ENCODE measurements at regions not wholly inside any gene's neighbourhood (a gene's known extent, or its start where the extent isn't known, plus 50 kb on each side); places are given as distances from the start of the nearest gene placed in this dataset.

DNA sequence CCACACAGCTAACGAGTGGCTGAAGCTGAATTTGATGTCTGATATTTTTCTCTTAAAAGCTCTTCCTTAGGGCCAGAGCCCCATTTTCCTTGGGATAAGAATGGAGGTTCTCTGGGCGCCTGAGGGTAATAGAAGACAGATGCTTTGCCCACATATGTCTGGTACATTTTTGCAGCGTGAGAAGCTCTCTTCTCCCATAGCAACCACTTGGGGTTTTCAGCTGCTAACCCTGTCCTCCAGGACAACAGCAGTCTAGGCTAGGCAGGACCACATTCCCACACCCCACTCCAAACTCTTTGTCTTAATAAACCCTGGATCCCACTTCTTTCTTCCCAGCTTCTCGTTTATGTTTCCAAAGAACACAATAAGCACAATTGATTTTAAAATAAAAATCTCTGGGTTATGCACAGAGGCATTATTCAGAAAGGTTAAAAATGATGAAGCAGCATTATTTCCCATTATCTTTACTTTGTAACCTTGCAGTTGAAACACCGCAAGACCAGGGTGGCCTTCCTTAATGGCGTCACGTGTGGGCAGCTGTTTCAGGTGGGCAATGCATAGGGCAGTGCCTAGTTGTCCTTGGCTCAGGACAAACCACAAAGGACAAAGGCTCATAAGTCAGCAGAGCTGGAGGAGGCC is 56.5 kb upstream of the NTRK3 start:
- 68 to 75% methylated on average over 7 of the region's 7 CpGs for WGBS, 2 donors
- Histone ChIP-seq H3K4me1 (no peaks in the 10 kb centered on the region), H3K36me3 (no peaks in the 10 kb centered on the region), H3K9me3 (no peaks in the 10 kb centered on the region), H3K27ac (no peak overlapping the region), H3K27me3 (no peaks in the 10 kb centered on the region), H3K4me3 (no peak overlapping the region)
- TF ChIP-seq EP300 (IDR thresholded peaks at IDR 0.05) (no peak), POLR2A (IDR thresholded peaks at IDR 0.05) (no peak)
- TF ChIP-seq, protein P1, sequence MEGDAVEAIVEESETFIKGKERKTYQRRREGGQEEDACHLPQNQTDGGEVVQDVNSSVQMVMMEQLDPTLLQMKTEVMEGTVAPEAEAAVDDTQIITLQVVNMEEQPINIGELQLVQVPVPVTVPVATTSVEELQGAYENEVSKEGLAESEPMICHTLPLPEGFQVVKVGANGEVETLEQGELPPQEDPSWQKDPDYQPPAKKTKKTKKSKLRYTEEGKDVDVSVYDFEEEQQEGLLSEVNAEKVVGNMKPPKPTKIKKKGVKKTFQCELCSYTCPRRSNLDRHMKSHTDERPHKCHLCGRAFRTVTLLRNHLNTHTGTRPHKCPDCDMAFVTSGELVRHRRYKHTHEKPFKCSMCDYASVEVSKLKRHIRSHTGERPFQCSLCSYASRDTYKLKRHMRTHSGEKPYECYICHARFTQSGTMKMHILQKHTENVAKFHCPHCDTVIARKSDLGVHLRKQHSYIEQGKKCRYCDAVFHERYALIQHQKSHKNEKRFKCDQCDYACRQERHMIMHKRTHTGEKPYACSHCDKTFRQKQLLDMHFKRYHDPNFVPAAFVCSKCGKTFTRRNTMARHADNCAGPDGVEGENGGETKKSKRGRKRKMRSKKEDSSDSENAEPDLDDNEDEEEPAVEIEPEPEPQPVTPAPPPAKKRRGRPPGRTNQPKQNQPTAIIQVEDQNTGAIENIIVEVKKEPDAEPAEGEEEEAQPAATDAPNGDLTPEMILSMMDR (IDR thresholded peaks at IDR 0.05): no peak
- no peak for DNase-seq (ENCODE audit: low spot score in 2 of 2)

GRCh38 chr15:88309363-88309762 is 52.8 kb upstream of the NTRK3 start:
- Histone ChIP-seq H3K27me3 (peaks cover 0 to 3% of the 10 kb centered on the region in 2 donors), H3K9me3 (no peaks in the 10 kb centered on the region), H3K27ac (no peak overlapping the region), H3K4me1 (no peaks in the 10 kb centered on the region), H3K36me3 (no peaks in the 10 kb centered on the region), H3K4me3 (no peak overlapping the region)
- no peak for DNase-seq (ENCODE audit: low spot score in 2 of 2)
- TF ChIP-seq EP300 (IDR thresholded peaks at IDR 0.05): no peak
- no peak for TF ChIP-seq POLR2A (IDR thresholded peaks at IDR 0.05)
- TF ChIP-seq, protein P1 (IDR thresholded peaks at IDR 0.05): no peak
- 84 to 88% methylated on average over 3 of the region's 3 CpGs for WGBS, 2 donors

GRCh38 chr15:88307344-88307743 is 50.8 kb upstream of the NTRK3 start:
- Histone ChIP-seq H3K4me1 (no peaks in the 10 kb centered on the region), H3K9me3 (no peaks in the 10 kb centered on the region), H3K27me3 (peaks cover 0 to 3% of the 10 kb centered on the region in 2 donors), H3K36me3 (no peaks in the 10 kb centered on the region), H3K4me3 (no peak overlapping the region), H3K27ac (no peak overlapping the region)
- WGBS, 2 donors: 66 to 85% methylated on average over 2 of the region's 2 CpGs
- no peak for DNase-seq (ENCODE audit: low spot score in 2 of 2)
- TF ChIP-seq POLR2A (IDR thresholded peaks at IDR 0.05): no peak
- TF ChIP-seq EP300 (IDR thresholded peaks at IDR 0.05): no peak
- TF ChIP-seq, protein P1 (IDR thresholded peaks at IDR 0.05): no peak
